HG03521 (cell line): ENCODE measurements at regions not wholly inside any gene's neighbourhood (a gene's known extent, or its start where the extent isn't known, plus 50 kb on each side); places are given as distances from the start of the nearest gene placed in this dataset.

ENCODE experiments used
- ATAC-seq: cut with Tn5 transposase; IDR thresholded peaks from one replicate; pipeline ENCODE4 v1.9.1; 2021; ENCODE audit warnings: mild to moderate bottlenecking, moderate library complexity; ENCODE audit not compliant: unreplicated experiment

GRCh38 chr6:6910734-6911295 lies 196.9 kb upstream of the RREB1 start:
- no peak for ATAC-seq

GRCh38 chr6:6911391-6911790 lies 196.4 kb upstream of the RREB1 start:
- no peak for ATAC-seq

- no peak for ATAC-seq
These were observed 194.7 kb upstream of the RREB1 start for GRCh38 chr6:6912817-6913744.

GRCh38 chr6:6915219-6915618 lies 192.5 kb upstream of the RREB1 start:
- ATAC-seq = no peak

GRCh38 chr6:6915813-6916547 lies 191.8 kb upstream of the RREB1 start:
- ATAC-seq = no peak

- no peak for ATAC-seq
These were observed 191.2 kb upstream of the RREB1 start for GRCh38 chr6:6916598-6916997.

- peak; percentile 83 for ATAC-seq
These were observed 189.4 kb upstream of the RREB1 start for GRCh38 chr6:6918216-6918983.

- no peak for ATAC-seq
These were observed 188.6 kb upstream of the RREB1 start for GRCh38 chr6:6919173-6919572.

GRCh38 chr6:6920114-6920986 lies 187.4 kb upstream of the RREB1 start:
- no peak for ATAC-seq

- no peak for ATAC-seq
These were observed 186.8 kb upstream of the RREB1 start for GRCh38 chr6:6920987-6921313.

- no peak for ATAC-seq
These were observed 185.6 kb upstream of the RREB1 start for GRCh38 chr6:6922166-6922565.

GRCh38 chr6:6923605-6924004 lies 184.2 kb upstream of the RREB1 start:
- no peak for ATAC-seq

- no peak for ATAC-seq
These were observed 183.1 kb upstream of the RREB1 start for GRCh38 chr6:6924708-6925107.

- ATAC-seq = no peak
These were observed 182.2 kb upstream of the RREB1 start for GRCh38 chr6:6925391-6926164.

GRCh38 chr6:6926856-6927255 lies 180.9 kb upstream of the RREB1 start:
- no peak for ATAC-seq

- ATAC-seq = no peak
These were observed 180.0 kb upstream of the RREB1 start for GRCh38 chr6:6927521-6928361.

GRCh38 chr6:6930223-6930880 lies 177.4 kb upstream of the RREB1 start:
- ATAC-seq = no peak
